Tibial nerve (tissue), 4 donors: ENCODE measurements at regions not wholly inside any gene's neighbourhood (a gene's known extent, or its start where the extent isn't known, plus 50 kb on each side); places are given as distances from the start of the nearest gene placed in this dataset.
A peak's percentile ranks its signal among the peaks of the same experiment; 100 is the strongest.
"Not testable (repeated sequence)": the region's sequence is repeated elsewhere in the genome, so short reads cannot be mapped to it uniquely, and the experiment has no call there.

Experiments used
- DNase-seq, 2 donors: peaks; one replicate each; pipeline ENCODE4 v3.0.0-alpha.2; 2019; ENCODE audit warnings: low spot score in 2 of 2
- H3K27ac ChIP-seq, 4 donors: fragments of 200-600 bp; sonication (generic) in 3 of 4; one replicate each; pipeline ENCODE4 v1.5.1; 2017 to 2019; ENCODE audit warnings: mild to moderate bottlenecking in 1 of 4
- H3K27me3 ChIP-seq, 2 donors: fragments of 200-600 bp; sonication (generic) in 1 of 2; one replicate each; pipeline versions ENCODE4 v1.5.1 to v1.6.0; 2017 to 2019
- H3K36me3 ChIP-seq, 3 donors: fragments of 200-600 bp; sonication (generic); one replicate each; pipeline ENCODE4 v1.5.1; 2018 to 2019
- H3K4me1 ChIP-seq, 4 donors: fragments of 200-600 bp; sonication (generic) in 3 of 4; one replicate each; pipeline ENCODE4 v1.5.1; 2017 to 2019
- H3K4me3 ChIP-seq, 4 donors: fragments of 200-600 bp; sonication (generic) in 3 of 4; one replicate each; pipeline ENCODE4 v1.5.1; 2017 to 2019; ENCODE audit warnings: mild to moderate bottlenecking in 1 of 4, moderate library complexity in 1 of 4
- H3K9me3 ChIP-seq, 4 donors: fragments of 200-600 bp; sonication (generic) in 3 of 4; one replicate each; pipeline ENCODE4 v1.5.1; 2017 to 2019
- CTCF ChIP-seq, 5 experiments: fragments of 200-600 bp in 3 of 5; fragments of 450-650 bp in 2 of 5; sonication (generic) in 3 of 5; IDR thresholded peaks; one replicate each; pipeline ENCODE4 v1.5.1; 2016 to 2019; ENCODE audit warnings: antibody characterized with exemption in 5 of 5, mild to moderate bottlenecking in 3 of 5, moderate library complexity in 2 of 5
- EP300 ChIP-seq, 2 donors: sonication (generic); formaldehyde crosslinking; IDR thresholded peaks; one replicate each; pipeline ENCODE4 v1.6.1; 2017; ENCODE audit warnings: antibody characterized with exemption in 2 of 2, mild to moderate bottlenecking in 1 of 2
- POLR2A ChIP-seq, 2 donors: fragments of 450-650 bp; IDR thresholded peaks; one replicate each; pipeline ENCODE4 v1.6.1; 2017; ENCODE audit warnings: antibody characterized with exemption in 2 of 2, mild to moderate bottlenecking in 2 of 2, moderate library complexity in 2 of 2
- WGBS, 2 donors: methylation state at CpG; one replicate each; pipeline ENCODE4 v1.1.5; 2018; 5-methylcytosine and 5-hydroxymethylcytosine counted together

GRCh38 chr20:17891131-17891530 is 77.5 kb downstream of the SNX5 start:
- H3K27me3 ChIP-seq, H3K4me3 ChIP-seq, H3K36me3 ChIP-seq, DNase-seq, H3K27ac ChIP-seq: not testable (repeated sequence)
- H3K4me1 ChIP-seq = peaks cover 0 to 21% (median 4%) of the 10 kb centered on the region in 4 donors
- peaks cover 0 to 27% (median 0%) of the 10 kb centered on the region in 4 donors for H3K9me3 ChIP-seq
- 90 to 94% methylated on average over 4 of the region's 4 CpGs for WGBS, 2 donors

- Histone ChIP-seq H3K9me3 (peaks cover 0 to 27% (median 0%) of the 10 kb centered on the region in 4 donors), H3K36me3 (no peaks in the 10 kb centered on the region), H3K27me3 (no peaks in the 10 kb centered on the region), H3K4me3 (no peak overlapping the region), H3K4me1 (peaks cover 0 to 21% (median 2%) of the 10 kb centered on the region in 4 donors), H3K27ac (no peak overlapping the region)
- DNase-seq = no peak
- TF ChIP-seq POLR2A (IDR thresholded peaks at IDR 0.05) (no peak), CTCF (IDR thresholded peaks at IDR 0.05) (no peak)
- 95 to 96% methylated on average over 3 of the region's 3 CpGs for WGBS, 2 donors
These were observed 78.3 kb downstream of the SNX5 start for GRCh38 chr20:17890330-17890729.

GRCh38 chr20:17889226-17889625 is 79.4 kb downstream of the SNX5 start:
- no peak overlapping the region for H3K27ac ChIP-seq
- H3K4me1 ChIP-seq = peaks cover 0 to 23% (median 2%) of the 10 kb centered on the region in 4 donors
- H3K36me3 ChIP-seq = no peaks in the 10 kb centered on the region
- no peak overlapping the region for H3K4me3 ChIP-seq
- H3K9me3 ChIP-seq = peaks cover 0 to 27% (median 0%) of the 10 kb centered on the region in 4 donors
- H3K27me3 ChIP-seq = no peaks in the 10 kb centered on the region
- DNase-seq = no peak
- TF ChIP-seq CTCF (IDR thresholded peaks at IDR 0.05) = no peak
- TF ChIP-seq EP300 (IDR thresholded peaks at IDR 0.05) = no peak
- no peak for TF ChIP-seq POLR2A (IDR thresholded peaks at IDR 0.05)
- WGBS, 2 donors = 71 to 79% methylated on average over 1 of the region's 1 CpG

- Histone ChIP-seq H3K4me1 (peaks cover 0 to 34% (median 2%) of the 10 kb centered on the region in 4 donors), H3K27me3 (no peaks in the 10 kb centered on the region), H3K36me3 (no peaks in the 10 kb centered on the region), H3K4me3 (no peak overlapping the region), H3K27ac (no peak overlapping the region), H3K9me3 (peaks cover 0 to 27% (median 0%) of the 10 kb centered on the region in 4 donors)
- TF ChIP-seq CTCF (IDR thresholded peaks at IDR 0.05) (no peak), POLR2A (IDR thresholded peaks at IDR 0.05) (no peak), EP300 (IDR thresholded peaks at IDR 0.05) (no peak)
- WGBS, 2 donors = 60 to 61% methylated on average over 8 to 9 of the region's 9 CpGs
- no peak for DNase-seq
These were observed 80.5 kb downstream of the SNX5 start for GRCh38 chr20:17888044-17888443.

GRCh38 chr20:17887331-17888030 is 81.1 kb downstream of the SNX5 start:
- H3K4me1 ChIP-seq = peaks cover 0 to 39% (median 2%) of the 10 kb centered on the region in 4 donors
- TF ChIP-seq CTCF (IDR thresholded peaks at IDR 0.05) (no peak), EP300 (IDR thresholded peaks at IDR 0.05) (no peak), POLR2A (IDR thresholded peaks at IDR 0.05) (no peak)
- H3K9me3 ChIP-seq = peaks cover 0 to 22% (median 0%) of the 10 kb centered on the region in 4 donors
- no peak for DNase-seq
- WGBS, 2 donors = 51 to 62% methylated on average over 10 of the region's 10 CpGs
- H3K27ac ChIP-seq = peak overlapping the region in 1 of 4 donors; percentile 60
- H3K36me3 ChIP-seq = no peaks in the 10 kb centered on the region
- H3K27me3 ChIP-seq = no peaks in the 10 kb centered on the region
- H3K4me3 ChIP-seq = no peak overlapping the region
